ENCODE measurements at regions not wholly inside any gene's neighbourhood (a gene's known extent, or its start where the extent isn't known, plus 50 kb on each side); places are given as distances from the start of the nearest gene placed in this dataset.

GRCh38 chr10:78745441-78745840, 323.3 kb upstream of the ZMIZ1 start:
- peaks cover 3% of the 10 kb centered on the region for H3K4me1 ChIP-seq (ENCODE audit: control insufficient read depth, low read depth, low read length)
- H2AK5ac ChIP-seq (ENCODE audit: low read length), result no peak overlapping the region
- whole genome bisulfite sequencing (ENCODE audit: extremely low coverage, insufficient coverage, low lambda C conversion rate), result no CpG with 5 or more reads among the region's 4 CpGs
- H3K4me2 ChIP-seq (ENCODE audit: low read length), result no peak overlapping the region
- H2BK15ac ChIP-seq (replicated peaks; ENCODE audit: low read depth), result no peak overlapping the region
- DNase-seq, result no peak
- H2BK5ac ChIP-seq (ENCODE audit: low read length), result no peak overlapping the region
- no peak overlapping the region for H2BK120ac ChIP-seq (ENCODE audit: low read depth, low read length)
- H4K8ac ChIP-seq (ENCODE audit: low read depth, low read length), result no peak overlapping the region
- H3K9ac ChIP-seq (ENCODE audit: low read length), result no peak overlapping the region
- no peak overlapping the region for H3K23ac ChIP-seq (ENCODE audit: low read length)
- no peak overlapping the region for H3K18ac ChIP-seq (ENCODE audit: low read length)
- no peaks in the 10 kb centered on the region for H3K27me3 ChIP-seq (ENCODE audit: insufficient read depth, low read length, poor library complexity)
- no peak overlapping the region for H3K4me3 ChIP-seq (ENCODE audit: low read length)
- H3K79me2 ChIP-seq (ENCODE audit: control insufficient read depth, insufficient read depth, low read length), result no peaks in the 10 kb centered on the region
- H3K56ac ChIP-seq (ENCODE audit: low read length), result no peak overlapping the region
- H4K5ac ChIP-seq (ENCODE audit: low read length), result no peak overlapping the region
- no peak overlapping the region for H3K4ac ChIP-seq (ENCODE audit: low read depth, low read length)
- H3K79me1 ChIP-seq (ENCODE audit: low read length), result no peaks in the 10 kb centered on the region
- no peak overlapping the region for H3K27ac ChIP-seq (ENCODE audit: low read depth, low read length)
- no peaks in the 10 kb centered on the region for H3K36me3 ChIP-seq (ENCODE audit: control insufficient read depth, insufficient read depth, low read length)

GRCh38 chr10:78746155-78746763, 322.5 kb upstream of the ZMIZ1 start:
- H3K23ac ChIP-seq (ENCODE audit: low read length), result no peak overlapping the region
- no peak overlapping the region for H3K4ac ChIP-seq (ENCODE audit: low read depth, low read length)
- no peak for DNase-seq
- no peaks in the 10 kb centered on the region for H3K79me1 ChIP-seq (ENCODE audit: low read length)
- no peak overlapping the region for H4K5ac ChIP-seq (ENCODE audit: low read length)
- no peak overlapping the region for H2BK15ac ChIP-seq (replicated peaks; ENCODE audit: low read depth)
- H4K8ac ChIP-seq (ENCODE audit: low read depth, low read length), result no peak overlapping the region
- H3K4me2 ChIP-seq (ENCODE audit: low read length), result no peak overlapping the region
- no peak overlapping the region for H3K56ac ChIP-seq (ENCODE audit: low read length)
- H2BK5ac ChIP-seq (ENCODE audit: low read length), result no peak overlapping the region
- H3K18ac ChIP-seq (ENCODE audit: low read length), result no peak overlapping the region
- no peak overlapping the region for H2AK5ac ChIP-seq (ENCODE audit: low read length)
- H3K27ac ChIP-seq (ENCODE audit: low read depth, low read length), result no peak overlapping the region
- WGBS (ENCODE audit: extremely low coverage, insufficient coverage, low lambda C conversion rate), result no CpG with 5 or more reads among the region's 11 CpGs
- H3K27me3 ChIP-seq (ENCODE audit: insufficient read depth, low read length, poor library complexity), result no peaks in the 10 kb centered on the region
- peaks cover 3% of the 10 kb centered on the region for H3K4me1 ChIP-seq (ENCODE audit: control insufficient read depth, low read depth, low read length)
- no peak overlapping the region for H3K9ac ChIP-seq (ENCODE audit: low read length)
- no peaks in the 10 kb centered on the region for H3K36me3 ChIP-seq (ENCODE audit: control insufficient read depth, insufficient read depth, low read length)
- no peak overlapping the region for H2BK120ac ChIP-seq (ENCODE audit: low read depth, low read length)
- H3K4me3 ChIP-seq (ENCODE audit: low read length), result no peak overlapping the region
- no peaks in the 10 kb centered on the region for H3K79me2 ChIP-seq (ENCODE audit: control insufficient read depth, insufficient read depth, low read length)

- H3K23ac ChIP-seq (ENCODE audit: low read length), result no peak overlapping the region
- no peak overlapping the region for H3K27ac ChIP-seq (ENCODE audit: low read depth, low read length)
Observed at GRCh38 chr10:78747401-78748234, 321.1 kb upstream of the ZMIZ1 start.

GRCh38 chr10:78748235-78748533, 320.6 kb upstream of the ZMIZ1 start:
- Histone ChIP-seq H3K23ac (ENCODE audit: low read length) (no peak overlapping the region), H2BK15ac (replicated peaks; ENCODE audit: low read depth) (no peak overlapping the region), H4K8ac (ENCODE audit: low read depth, low read length) (no peak overlapping the region), H3K27ac (ENCODE audit: low read depth, low read length) (no peak overlapping the region), H2BK120ac (ENCODE audit: low read depth, low read length) (no peak overlapping the region), H3K4me1 (ENCODE audit: control insufficient read depth, low read depth, low read length) (peaks cover 3% of the 10 kb centered on the region), H3K36me3 (ENCODE audit: control insufficient read depth, insufficient read depth, low read length) (no peaks in the 10 kb centered on the region), H4K5ac (ENCODE audit: low read length) (no peak overlapping the region), H3K4ac (ENCODE audit: low read depth, low read length) (no peak overlapping the region), H3K79me1 (ENCODE audit: low read length) (no peaks in the 10 kb centered on the region), H3K79me2 (ENCODE audit: control insufficient read depth, insufficient read depth, low read length) (no peaks in the 10 kb centered on the region), H3K4me3 (ENCODE audit: low read length) (no peak overlapping the region), H3K27me3 (ENCODE audit: insufficient read depth, low read length, poor library complexity) (no peaks in the 10 kb centered on the region), H3K18ac (ENCODE audit: low read length) (no peak overlapping the region), H2AK5ac (ENCODE audit: low read length) (no peak overlapping the region), H3K56ac (ENCODE audit: low read length) (no peak overlapping the region), H2BK5ac (ENCODE audit: low read length) (no peak overlapping the region), H3K9ac (ENCODE audit: low read length) (no peak overlapping the region), H3K4me2 (ENCODE audit: low read length) (no peak overlapping the region)
- WGBS (ENCODE audit: extremely low coverage, insufficient coverage, low lambda C conversion rate), result no CpG with 5 or more reads among the region's 4 CpGs
- no peak for DNase-seq

More at GRCh38 chr10:78747401-78748234, 321.1 kb upstream of the ZMIZ1 start:
- no peaks in the 10 kb centered on the region for H3K36me3 ChIP-seq (ENCODE audit: control insufficient read depth, insufficient read depth, low read length)
- H2AK5ac ChIP-seq (ENCODE audit: low read length), result no peak overlapping the region
- no peak overlapping the region for H2BK120ac ChIP-seq (ENCODE audit: low read depth, low read length)
- no peak overlapping the region for H4K8ac ChIP-seq (ENCODE audit: low read depth, low read length)
- H3K4ac ChIP-seq (ENCODE audit: low read depth, low read length), result no peak overlapping the region
- peaks cover 3% of the 10 kb centered on the region for H3K4me1 ChIP-seq (ENCODE audit: control insufficient read depth, low read depth, low read length)
- H3K4me2 ChIP-seq (ENCODE audit: low read length), result no peak overlapping the region
- H2BK5ac ChIP-seq (ENCODE audit: low read length), result no peak overlapping the region
- no CpG with 5 or more reads among the region's 14 CpGs for WGBS (ENCODE audit: extremely low coverage, insufficient coverage, low lambda C conversion rate)
- no peak overlapping the region for H4K5ac ChIP-seq (ENCODE audit: low read length)
- H3K79me1 ChIP-seq (ENCODE audit: low read length), result no peaks in the 10 kb centered on the region
- no peak overlapping the region for H3K56ac ChIP-seq (ENCODE audit: low read length)
- no peak overlapping the region for H3K4me3 ChIP-seq (ENCODE audit: low read length)
- H3K27me3 ChIP-seq (ENCODE audit: insufficient read depth, low read length, poor library complexity), result no peaks in the 10 kb centered on the region
- no peak overlapping the region for H3K9ac ChIP-seq (ENCODE audit: low read length)
- H3K79me2 ChIP-seq (ENCODE audit: control insufficient read depth, insufficient read depth, low read length), result no peaks in the 10 kb centered on the region
- no peak overlapping the region for H3K18ac ChIP-seq (ENCODE audit: low read length)
- H2BK15ac ChIP-seq (replicated peaks; ENCODE audit: low read depth), result no peak overlapping the region
- no peak for DNase-seq

GRCh38 chr10:78749200-78749599, 319.6 kb upstream of the ZMIZ1 start:
- no peak overlapping the region for H3K4me3 ChIP-seq (ENCODE audit: low read length)
- H3K18ac ChIP-seq (ENCODE audit: low read length), result no peak overlapping the region
- no peaks in the 10 kb centered on the region for H3K36me3 ChIP-seq (ENCODE audit: control insufficient read depth, insufficient read depth, low read length)
- H4K8ac ChIP-seq (ENCODE audit: low read depth, low read length), result no peak overlapping the region
- DNase-seq, result no peak
- no peak overlapping the region for H3K9ac ChIP-seq (ENCODE audit: low read length)
- H2BK5ac ChIP-seq (ENCODE audit: low read length), result no peak overlapping the region
- no CpG with 5 or more reads among the region's 1 CpG for WGBS (ENCODE audit: extremely low coverage, insufficient coverage, low lambda C conversion rate)
- no peaks in the 10 kb centered on the region for H3K79me2 ChIP-seq (ENCODE audit: control insufficient read depth, insufficient read depth, low read length)
- no peak overlapping the region for H3K4ac ChIP-seq (ENCODE audit: low read depth, low read length)
- no peaks in the 10 kb centered on the region for H3K79me1 ChIP-seq (ENCODE audit: low read length)
- H2AK5ac ChIP-seq (ENCODE audit: low read length), result no peak overlapping the region
- H2BK15ac ChIP-seq (replicated peaks; ENCODE audit: low read depth), result no peak overlapping the region
- H3K4me1 ChIP-seq (ENCODE audit: control insufficient read depth, low read depth, low read length), result peaks cover 3% of the 10 kb centered on the region
- no peak overlapping the region for H4K5ac ChIP-seq (ENCODE audit: low read length)
- no peak overlapping the region for H2BK120ac ChIP-seq (ENCODE audit: low read depth, low read length)
- H3K4me2 ChIP-seq (ENCODE audit: low read length), result no peak overlapping the region
- no peak overlapping the region for H3K23ac ChIP-seq (ENCODE audit: low read length)
- H3K56ac ChIP-seq (ENCODE audit: low read length), result no peak overlapping the region
- no peaks in the 10 kb centered on the region for H3K27me3 ChIP-seq (ENCODE audit: insufficient read depth, low read length, poor library complexity)
- no peak overlapping the region for H3K27ac ChIP-seq (ENCODE audit: low read depth, low read length)

All from mesendoderm (in vitro differentiated cells).